HepG2 (cell line): ENCODE measurements at regions not wholly inside any gene's neighbourhood (a gene's known extent, or its start where the extent isn't known, plus 50 kb on each side); places are given as distances from the start of the nearest gene placed in this dataset.

ENCODE experiments used
- ATAC-seq: fragments of 200-7000 bp; cut with Tn5 transposase; 3 replicates; pipeline ENCODE4 v1.9.1; 2020; ENCODE audit warnings: mild to moderate bottlenecking, moderate library complexity
- BruUV-seq: library from RNA; stranded (reverse); fragments of 400-500 nt; replicated peaks from 2 replicates; lab custom pipeline; 2021; lab: Mats Ljungman, UMichigan
- CTCF ChIA-PET: fragments of 300-600 bp; formaldehyde crosslinking; extraction: SDS; loops from one replicate; lab custom pipeline; 2021; ENCODE audit warnings: low total read pairs, inconsistent platforms, low intra/inter-chr PET ratio; lab: Yijun Ruan, JAX
- POLR2A ChIA-PET: fragments of 350-600 bp; sonication (Branson Sonifier 250); formaldehyde crosslinking; loops from one replicate; lab custom pipeline; 2020; ENCODE audit warnings: antibody characterized with exemption, inconsistent platforms; lab: Yijun Ruan, JAX
- DNase-seq: peaks from one replicate; pipeline ENCODE4 v3.0.0-alpha.2; 2015; ENCODE audit warnings: low spot score
- FAIRE-seq: peaks from 3 replicates; lab custom pipeline; 2011; peaks lifted over from hg19 to GRCh38; lab: Jason Lieb, UNC
- H2AFZ ChIP-seq: one replicate; pipeline ENCODE4 v1.6.1; 2011; ENCODE audit warnings: low read length, inconsistent platforms
- H3K27ac ChIP-seq: fragments of 300-600 bp; 3 replicates; pipeline ENCODE4 v1.8.0; 2011; ENCODE audit warnings: mixed run types, mild to moderate bottlenecking, mixed read lengths, low read length, inconsistent platforms; ENCODE audit not compliant: insufficient read depth; ENCODE audit errors: extremely low read length
- H3K27me3 ChIP-seq, 2 experiments: fragments of 200-600 bp in 1 of 2; 2 replicates in 1 of 2; 3 replicates in 1 of 2; pipeline versions ENCODE4 v1.6.0 to v1.8.0; 2011; ENCODE audit warnings: low read length in 2 of 2, mild to moderate bottlenecking in 2 of 2, moderate library complexity in 2 of 2, inconsistent platforms in 1 of 2; ENCODE audit not compliant: insufficient read depth in 2 of 2, control insufficient read depth in 1 of 2
- H3K36me3 ChIP-seq, 2 experiments: fragments of 200-600 bp in 1 of 2; replicated peaks in 1 of 2; 2 replicates in 1 of 2; 3 replicates in 1 of 2; pipeline versions ENCODE4 v1.5.1 to v1.8.0; 2011; ENCODE audit warnings: low read length in 2 of 2, inconsistent platforms in 1 of 2; ENCODE audit not compliant: insufficient read depth in 2 of 2, control insufficient read depth in 1 of 2
- H3K4me1 ChIP-seq: 2 replicates; pipeline ENCODE4 v1.5.1; 2012; ENCODE audit warnings: low read length, inconsistent platforms; ENCODE audit not compliant: insufficient read depth
- H3K4me2 ChIP-seq: 2 replicates; pipeline ENCODE4 v1.6.0; 2011; ENCODE audit warnings: low read depth, low read length, inconsistent platforms
- H3K4me3 ChIP-seq, 3 experiments: fragments of 200-600 bp in 1 of 3; sonication (generic), shearing (Covaris generic) in 1 of 3; replicated peaks in 1 of 3; 2 replicates each; pipeline ENCODE4 v1.5.1; 2011 to 2016; ENCODE audit warnings: low read length in 3 of 3, inconsistent platforms in 2 of 3, low read depth in 2 of 3, mild to moderate bottlenecking in 2 of 3, control low read depth in 1 of 3, mixed read lengths in 1 of 3; ENCODE audit not compliant: insufficient read depth in 1 of 3
- H3K79me2 ChIP-seq: one replicate; pipeline ENCODE4 v1.6.1; 2011; ENCODE audit warnings: low read length, inconsistent platforms; ENCODE audit not compliant: insufficient read depth
- H3K9ac ChIP-seq: 2 replicates; pipeline ENCODE4 v1.6.0; 2011; ENCODE audit warnings: mild to moderate bottlenecking, low read depth, low read length, inconsistent platforms; ENCODE audit not compliant: insufficient read depth
- H3K9me3 ChIP-seq: 2 replicates; pipeline ENCODE4 v1.5.1; 2012; ENCODE audit warnings: mild to moderate bottlenecking, low read length
- H4K20me1 ChIP-seq: 2 replicates; pipeline ENCODE4 v1.6.0; 2011; ENCODE audit warnings: inconsistent platforms, mild to moderate bottlenecking, low read length, moderate library complexity; ENCODE audit not compliant: insufficient read depth
- ARID2 ChIP-seq: sonication (generic); formaldehyde crosslinking; IDR thresholded peaks from 2 replicates; pipeline ENCODE4 v1.8.1; 2022; ENCODE audit warnings: mild to moderate bottlenecking, missing genetic modification reagents, borderline replicate concordance
- MAF1 ChIP-seq: sonication (generic); formaldehyde crosslinking; IDR thresholded peaks from 2 replicates; pipeline ENCODE4 v1.5.0; 2020; ENCODE audit warnings: missing genetic modification reagents, borderline replicate concordance
- MAFK ChIP-seq, 2 experiments: IDR thresholded peaks in 1 of 2; conservative IDR thresholded peaks in 1 of 2; 2 replicates each; pipeline ENCODE4 v1.6.1; 2011; ENCODE audit warnings: improper control_type of control experiment in 2 of 2, low read length in 2 of 2
- ZC3H13 ChIP-seq: sonication (generic); formaldehyde crosslinking; IDR thresholded peaks from 2 replicates; pipeline ENCODE4 v1.8.1; 2023; ENCODE audit warnings: mild to moderate bottlenecking, missing genetic modification reagents, moderate library complexity
- ZNF136 ChIP-seq: sonication (generic); formaldehyde crosslinking; IDR thresholded peaks from 2 replicates; pipeline ENCODE4 v1.8.1; 2022; ENCODE audit warnings: low read depth, mild to moderate bottlenecking, moderate library complexity, missing genetic modification reagents
- ZNF282 ChIP-seq: fragments of 450-650 bp; IDR thresholded peaks from 2 replicates; pipeline ENCODE4 v1.6.1; 2018; ENCODE audit not compliant: partially characterized antibody
- ZNF564 ChIP-seq: sonication (generic); formaldehyde crosslinking; IDR thresholded peaks from 2 replicates; pipeline ENCODE4 v1.8.1; 2023; ENCODE audit warnings: mild to moderate bottlenecking, missing genetic modification reagents
- ZNF614 ChIP-seq: IDR thresholded peaks from 2 replicates; pipeline ENCODE4 v1.6.1; 2018; ENCODE audit warnings: missing biosample characterization, missing genetic modification reagents, inconsistent platforms, borderline replicate concordance
- ZNF619 ChIP-seq: sonication (generic); formaldehyde crosslinking; IDR thresholded peaks from 2 replicates; pipeline ENCODE4 v1.4.0; 2020; ENCODE audit warnings: mild to moderate bottlenecking, missing genetic modification reagents
- ZNF629 ChIP-seq: sonication (generic); formaldehyde crosslinking; conservative IDR thresholded peaks from 2 replicates; pipeline ENCODE4 v1.5.0; 2020; ENCODE audit warnings: missing genetic modification reagents
- WGBS: methylation state at CpG from one replicate; pipeline ENCODE4 v1.1.6; 2017; ENCODE audit warnings: low lambda C conversion rate; 5-methylcytosine and 5-hydroxymethylcytosine counted together
- in situ Hi-C: cut with HindIII; loops from 2 replicates; pipeline ENCODE4 v1.10.0; 2017; ENCODE audit warnings: low pct_unique_long_range_greater_than_20kb; ENCODE audit not compliant: extremely low pct_ligation_motif_present
- intact Hi-C: fragments of 100-400 bp; cut with micrococcal nuclease; formaldehyde crosslinking; loops from one replicate; pipeline ENCODE4 v1.10.0; 2022; ENCODE audit not compliant: unreplicated experiment
- TF ChIP-seq, protein P1 (sequence below): sonication (generic); formaldehyde crosslinking; IDR thresholded peaks from 2 replicates; pipeline ENCODE4 v1.4.0; 2020; ENCODE audit warnings: missing genetic modification reagents
- TF ChIP-seq, protein P2 (sequence below): sonication (generic); formaldehyde crosslinking; IDR thresholded peaks from 2 replicates; pipeline ENCODE4 v1.5.1; 2020; ENCODE audit warnings: mild to moderate bottlenecking, missing genetic modification reagents, borderline replicate concordance
- TF ChIP-seq, protein P3 (sequence below): sonication (generic); formaldehyde crosslinking; IDR thresholded peaks from 2 replicates; pipeline ENCODE4 v1.9.0; 2022; ENCODE audit warnings: missing genetic modification reagents, mild to moderate bottlenecking, borderline replicate concordance

DNA sequence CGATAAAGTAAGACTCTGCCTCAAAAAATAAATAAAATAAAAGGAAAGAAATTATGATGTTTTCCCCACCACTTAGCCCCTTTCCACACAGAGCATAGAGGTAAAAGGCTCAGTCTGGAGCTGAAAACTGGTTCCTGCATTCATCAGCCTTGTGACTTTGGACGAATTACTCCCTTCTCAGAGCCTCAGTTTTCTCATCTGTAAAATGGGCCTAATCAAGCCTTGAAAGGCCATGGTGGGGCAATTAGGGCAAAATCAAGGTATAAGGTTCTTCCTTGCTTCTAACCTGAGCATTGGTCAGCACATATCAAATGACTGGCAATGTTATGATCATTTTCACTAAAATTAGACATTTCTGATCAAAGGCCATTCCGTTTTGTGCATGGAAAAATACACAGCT lies 417.7 kb downstream of the MN1 start:
- ChIA-PET POLR2A (no interaction called here), CTCF (no interaction called here)
- Histone ChIP-seq H4K20me1 (no peaks in the 10 kb centered on the region), H3K9ac (no peak overlapping the region), H3K9me3 (no peaks in the 10 kb centered on the region), H3K27ac (no peak overlapping the region), H3K36me3 (no peaks in the 10 kb centered on the region), H3K27me3 (peaks cover 2 to 47% of the 10 kb centered on the region in 2 experiments; a peak in 4 of 5 replicates), H3K79me2 (no peaks in the 10 kb centered on the region), H2AFZ (no peak overlapping the region), H3K4me2 (no peak overlapping the region), H3K4me3 (no peak overlapping the region), H3K4me1 (no peaks in the 10 kb centered on the region)
- FAIRE-seq: no peak
- DNase-seq: no peak
- TF ChIP-seq ZNF629 (CRISPR knock-in tag) (peak; percentile 61), MAF1 (no peak)
- in situ Hi-C loops: no loop called here
- intact Hi-C loops: no loop called here
- ATAC-seq: no peak
- WGBS: 36% methylated on average over 3 of the region's 3 CpGs
- no TSS peak for BruUV-seq

DNA sequence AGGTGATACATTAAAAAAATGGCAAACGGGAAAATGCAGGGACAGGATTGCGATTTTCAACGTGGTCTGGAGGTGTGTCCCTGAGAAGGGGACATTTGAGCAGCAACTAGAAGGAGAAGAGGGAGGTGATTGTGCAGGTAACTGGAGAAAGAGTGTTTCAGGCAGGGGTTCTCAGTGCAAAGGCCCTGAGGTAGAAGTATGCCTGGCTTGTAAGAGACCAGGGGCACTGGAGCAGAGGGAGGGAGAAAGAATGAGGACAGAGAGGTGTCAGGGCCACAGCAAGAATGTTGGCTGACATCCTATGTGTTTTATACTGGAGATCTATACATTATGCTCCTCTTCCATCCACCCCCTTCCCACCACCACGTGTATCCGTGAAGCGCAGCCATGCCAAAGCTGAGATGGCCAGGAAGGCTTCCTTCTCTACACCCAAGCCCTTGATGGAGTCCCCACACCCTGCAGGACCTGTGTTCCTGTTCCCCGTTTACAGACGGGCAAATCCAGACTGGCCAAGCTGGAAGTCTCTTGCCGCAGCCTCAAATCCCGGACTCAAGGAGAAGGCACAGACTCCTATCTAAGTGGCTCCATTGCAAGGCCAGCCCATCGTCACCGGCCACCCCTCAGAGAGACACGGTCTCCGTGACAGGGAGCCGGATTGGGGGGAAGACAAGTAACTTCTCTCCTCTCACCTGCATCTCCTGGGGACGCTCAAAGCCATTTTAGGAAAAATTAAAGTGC lies 416.1 kb downstream of the MN1 start:
- in situ Hi-C loops: no loop called here
- Histone ChIP-seq H3K36me3 (no peaks in the 10 kb centered on the region), H3K4me1 (no peaks in the 10 kb centered on the region), H4K20me1 (no peaks in the 10 kb centered on the region), H3K9ac (no peak overlapping the region), H3K4me3 (no peak overlapping the region), H2AFZ (no peak overlapping the region), H3K79me2 (no peaks in the 10 kb centered on the region), H3K9me3 (no peaks in the 10 kb centered on the region), H3K27ac (no peak overlapping the region), H3K4me2 (no peak overlapping the region), H3K27me3 (peaks cover 0 to 36% of the 10 kb centered on the region in 2 experiments; a peak in 4 of 5 replicates)
- WGBS: 9% methylated on average over 13 of the region's 16 CpGs
- ATAC-seq: no peak
- no TSS peak for BruUV-seq
- POLR2A ChIA-PET: no interaction called here
- no peak for FAIRE-seq
- intact Hi-C loops: no loop called here
- CTCF ChIA-PET: no interaction called here
- DNase-seq: no peak
- TF ChIP-seq ZC3H13 (CRISPR knock-in tag): no peak
- TF ChIP-seq, protein P1, sequence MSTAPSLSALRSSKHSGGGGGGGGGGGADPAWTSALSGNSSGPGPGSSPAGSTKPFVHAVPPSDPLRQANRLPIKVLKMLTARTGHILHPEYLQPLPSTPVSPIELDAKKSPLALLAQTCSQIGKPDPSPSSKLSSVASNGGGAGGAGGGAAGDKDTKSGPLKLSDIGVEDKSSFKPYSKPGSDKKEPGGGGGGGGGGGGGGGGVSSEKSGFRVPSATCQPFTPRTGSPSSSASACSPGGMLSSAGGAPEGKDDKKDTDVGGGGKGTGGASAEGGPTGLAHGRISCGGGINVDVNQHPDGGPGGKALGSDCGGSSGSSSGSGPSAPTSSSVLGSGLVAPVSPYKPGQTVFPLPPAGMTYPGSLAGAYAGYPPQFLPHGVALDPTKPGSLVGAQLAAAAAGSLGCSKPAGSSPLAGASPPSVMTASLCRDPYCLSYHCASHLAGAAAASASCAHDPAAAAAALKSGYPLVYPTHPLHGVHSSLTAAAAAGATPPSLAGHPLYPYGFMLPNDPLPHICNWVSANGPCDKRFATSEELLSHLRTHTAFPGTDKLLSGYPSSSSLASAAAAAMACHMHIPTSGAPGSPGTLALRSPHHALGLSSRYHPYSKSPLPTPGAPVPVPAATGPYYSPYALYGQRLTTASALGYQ (CRISPR knock-in tag): no peak
- TF ChIP-seq, protein P2, sequence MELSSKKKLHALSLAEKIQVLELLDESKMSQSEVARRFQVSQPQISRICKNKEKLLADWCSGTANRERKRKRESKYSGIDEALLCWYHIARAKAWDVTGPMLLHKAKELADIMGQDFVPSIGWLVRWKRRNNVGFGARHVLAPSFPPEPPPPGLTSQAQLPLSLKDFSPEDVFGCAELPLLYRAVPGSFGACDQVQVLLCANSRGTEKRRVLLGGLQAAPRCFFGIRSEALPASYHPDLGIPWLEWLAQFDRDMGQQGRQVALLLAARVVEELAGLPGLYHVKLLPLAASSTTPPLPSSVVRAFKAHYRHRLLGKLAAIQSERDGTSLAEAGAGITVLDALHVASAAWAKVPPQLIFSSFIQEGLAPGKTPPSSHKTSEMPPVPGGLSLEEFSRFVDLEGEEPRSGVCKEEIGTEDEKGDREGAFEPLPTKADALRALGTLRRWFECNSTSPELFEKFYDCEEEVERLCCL (CRISPR knock-in tag): no peak
- no peak for TF ChIP-seq ZNF282
- no peak for TF ChIP-seq ZNF619 (CRISPR knock-in tag)
- TF ChIP-seq ZNF614: no peak
- TF ChIP-seq, protein P3, sequence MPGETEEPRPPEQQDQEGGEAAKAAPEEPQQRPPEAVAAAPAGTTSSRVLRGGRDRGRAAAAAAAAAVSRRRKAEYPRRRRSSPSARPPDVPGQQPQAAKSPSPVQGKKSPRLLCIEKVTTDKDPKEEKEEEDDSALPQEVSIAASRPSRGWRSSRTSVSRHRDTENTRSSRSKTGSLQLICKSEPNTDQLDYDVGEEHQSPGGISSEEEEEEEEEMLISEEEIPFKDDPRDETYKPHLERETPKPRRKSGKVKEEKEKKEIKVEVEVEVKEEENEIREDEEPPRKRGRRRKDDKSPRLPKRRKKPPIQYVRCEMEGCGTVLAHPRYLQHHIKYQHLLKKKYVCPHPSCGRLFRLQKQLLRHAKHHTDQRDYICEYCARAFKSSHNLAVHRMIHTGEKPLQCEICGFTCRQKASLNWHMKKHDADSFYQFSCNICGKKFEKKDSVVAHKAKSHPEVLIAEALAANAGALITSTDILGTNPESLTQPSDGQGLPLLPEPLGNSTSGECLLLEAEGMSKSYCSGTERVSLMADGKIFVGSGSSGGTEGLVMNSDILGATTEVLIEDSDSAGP (CRISPR knock-in tag): no peak
- no peak for TF ChIP-seq ZNF136 (CRISPR knock-in tag)
- no peak for TF ChIP-seq ZNF564 (CRISPR knock-in tag)
- TF ChIP-seq ARID2 (CRISPR knock-in tag): no peak
- TF ChIP-seq MAFK (conservative IDR thresholded peaks at IDR 0.05 in 1 of 2, IDR thresholded peaks at IDR 0.05 in 1 of 2; ENCODE audit: low read length in 2 of 2): no peak
